ENCODE measurements at regions not wholly inside any gene's neighbourhood (a gene's known extent, or its start where the extent isn't known, plus 50 kb on each side); places are given as distances from the start of the nearest gene placed in this dataset.

DNA sequence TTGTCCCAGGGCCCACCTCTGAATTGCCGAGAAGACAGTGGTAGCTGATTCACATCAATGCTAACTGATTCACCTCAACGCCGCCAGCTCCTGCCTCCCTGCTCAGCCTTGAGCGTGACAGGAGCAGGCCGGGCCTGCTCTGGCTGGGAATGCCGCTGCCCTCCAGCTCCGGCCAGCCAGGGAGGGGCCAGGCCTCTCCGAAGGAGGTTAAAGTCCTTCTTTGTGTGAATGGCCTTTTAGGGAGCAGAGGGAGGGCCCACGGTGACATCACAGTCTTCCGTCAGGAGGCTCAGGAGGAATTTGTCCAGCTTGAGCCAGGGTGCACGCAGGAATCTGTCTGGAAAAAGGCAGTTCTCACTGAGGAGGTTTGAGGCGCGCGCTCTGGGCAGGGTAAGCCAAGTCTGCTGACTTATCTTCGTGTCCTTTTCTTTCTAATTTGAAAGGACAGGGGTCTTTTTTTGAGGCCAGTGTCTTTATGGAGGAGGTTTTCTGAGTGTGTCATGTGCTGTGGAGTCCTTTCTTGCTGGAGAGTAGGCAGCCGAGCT lies 82.7 kb downstream of the C9orf152 start (continued):
- TF ChIP-seq POLR2A (IDR thresholded peaks at IDR 0.05; ENCODE audit: low read depth, low read length) (peak; percentile 89), BHLHE40 (IDR thresholded peaks at IDR 0.05; ENCODE audit: low read depth, low read length) (peak; percentile 66)

DNA sequence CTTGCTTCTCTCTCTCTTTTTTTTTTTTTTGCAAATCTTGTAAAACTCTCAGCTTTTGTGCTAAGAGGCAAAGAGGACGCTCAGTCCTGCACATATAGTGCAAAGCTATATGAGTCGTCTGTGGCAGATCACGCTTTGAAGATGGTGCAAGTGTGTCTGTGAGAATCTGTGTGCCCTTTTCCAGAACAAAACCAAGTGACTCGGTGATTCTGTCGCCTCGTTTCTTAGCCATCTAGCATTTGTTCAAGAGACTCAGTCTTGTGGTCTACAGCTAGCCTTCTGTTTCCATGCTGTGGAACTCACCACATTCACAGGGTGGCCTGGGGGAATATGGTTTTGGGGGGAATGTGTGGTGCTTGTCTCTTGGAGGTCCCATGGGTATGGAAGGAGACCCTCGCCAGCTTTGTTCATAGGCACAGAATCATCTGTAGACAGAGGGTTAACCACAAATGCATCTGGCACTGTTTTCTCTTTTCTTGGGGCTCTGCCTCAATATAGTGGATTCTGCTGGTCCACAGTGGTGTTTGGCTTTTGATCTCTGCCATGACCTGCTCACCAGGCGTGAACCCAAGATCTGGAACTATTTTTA lies 82.1 kb downstream of the C9orf152 start:
- H4K91ac ChIP-seq (ENCODE audit: insufficient read depth, low read depth, low read length), result peak overlapping the region; percentile 69
- intact Hi-C loops (cut with micrococcal nuclease) (no loop called here), in situ Hi-C loops (cut with MboI; ENCODE audit: low sequenced_read_pairs) (no loop called here), dilution Hi-C loops (cut with HindIII; ENCODE audit: low sequenced_read_pairs, unreplicated experiment) (no loop called here)
- DNase-seq (peak; percentile 41), ATAC-seq (ENCODE audit: low read depth) (no peak)
- H3K79me1 ChIP-seq (ENCODE audit: low read depth in 1 of 2, low read length in 2 of 2), result peaks cover 32 to 94% of the 10 kb centered on the region in 2 experiments
- peak overlapping the region; percentile 97 for H3K27ac ChIP-seq (ENCODE audit: insufficient read depth, low read length)
- peak overlapping the region; percentile 74 for H2AK9ac ChIP-seq (replicated peaks; ENCODE audit: low read depth, low read length, poor library complexity)
- peak overlapping the region; percentile 77 for H2BK5ac ChIP-seq (ENCODE audit: low read depth, low read length, poor library complexity, severe bottlenecking)
- H3K56ac ChIP-seq (ENCODE audit: extremely low read depth, insufficient read depth, low read length), result peak overlapping the region; percentile 77
- H3K4ac ChIP-seq (ENCODE audit: low read depth, low read length), result peak overlapping the region; percentile 82
- H3K36me3 ChIP-seq (ENCODE audit: control insufficient read depth, insufficient read depth, low read length), result peaks cover 3% of the 10 kb centered on the region; the same call in 1 of the 2 replicates
- H3K9ac ChIP-seq (ENCODE audit: low read depth, low read length), result peak overlapping the region; percentile 87
- H3K9me3 ChIP-seq (ENCODE audit: control insufficient read depth, insufficient read depth, low read length), result no peaks in the 10 kb centered on the region
- H3K4me2 ChIP-seq (ENCODE audit: low read depth, low read length), result peak overlapping the region; percentile 79
- CTCF ChIA-PET, result interaction anchor here (0.6 kb wide), 2 partner anchors 873 to 909 kb away, joined by 3 read pairs; no protein-coding TSS in a partner anchor
- peak overlapping the region; percentile 69 for H2BK120ac ChIP-seq (ENCODE audit: low read depth, low read length)
- H2BK15ac ChIP-seq (ENCODE audit: low read depth, low read length), result peak overlapping the region; percentile 92
- H3K18ac ChIP-seq (ENCODE audit: low read depth, low read length), result peak overlapping the region; percentile 89
- peaks cover 65% of the 10 kb centered on the region for H3K9me1 ChIP-seq (ENCODE audit: insufficient read depth, low read length)
- BruUV-seq (replicated peaks), result TSS peak; percentile 32
- peak overlapping the region; percentile 19 for H4K5ac ChIP-seq (ENCODE audit: low read depth, low read length)
- no peaks in the 10 kb centered on the region for H3K27me3 ChIP-seq (ENCODE audit: control insufficient read depth, insufficient read depth, low read length)
- peak overlapping the region; percentile 24 for H3K4me3 ChIP-seq (ENCODE audit: insufficient read depth, low read depth, low read length)
- peak overlapping the region; percentile 88 for H2AK5ac ChIP-seq (ENCODE audit: low read depth, low read length)
- H2BK20ac ChIP-seq (ENCODE audit: low read depth, low read length), result peak overlapping the region; percentile 28; the same call in 1 of the 2 replicates
- H3K4me1 ChIP-seq (ENCODE audit: control insufficient read depth, insufficient read depth, low read length), result peaks cover 55% of the 10 kb centered on the region
- peak overlapping the region; percentile 92 for H3K14ac ChIP-seq (replicated peaks; ENCODE audit: low read depth, low read length)
- POLR2A ChIA-PET (ENCODE audit: unreplicated experiment), result interaction anchor here (0.6 to 0.9 kb wide), 5 partner anchors 9 to 218 kb away, joined by 3 to 8 read pairs (median 5); no protein-coding TSS in a partner anchor
- peaks cover 97% of the 10 kb centered on the region for H4K20me1 ChIP-seq (ENCODE audit: insufficient read depth, low read length)
- no peak overlapping the region for H2AFZ ChIP-seq (replicated peaks; ENCODE audit: low read length, poor library complexity)
- peak overlapping the region; percentile 68 to 83 for H4K8ac ChIP-seq (ENCODE audit: low read depth in 2 of 2, low read length in 2 of 2)
- no CpG with 5 or more reads among the region's 8 CpGs for WGBS, 2 experiments (ENCODE audit: extremely low coverage in 2 of 2, insufficient read length in 1 of 2)
- peak overlapping the region; percentile 92 for H3K23ac ChIP-seq (ENCODE audit: low read depth, low read length)
- TF ChIP-seq, protein P1, sequence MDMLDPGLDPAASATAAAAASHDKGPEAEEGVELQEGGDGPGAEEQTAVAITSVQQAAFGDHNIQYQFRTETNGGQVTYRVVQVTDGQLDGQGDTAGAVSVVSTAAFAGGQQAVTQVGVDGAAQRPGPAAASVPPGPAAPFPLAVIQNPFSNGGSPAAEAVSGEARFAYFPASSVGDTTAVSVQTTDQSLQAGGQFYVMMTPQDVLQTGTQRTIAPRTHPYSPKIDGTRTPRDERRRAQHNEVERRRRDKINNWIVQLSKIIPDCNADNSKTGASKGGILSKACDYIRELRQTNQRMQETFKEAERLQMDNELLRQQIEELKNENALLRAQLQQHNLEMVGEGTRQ (IDR thresholded peaks at IDR 0.05; ENCODE audit: low read depth, low read length), result no peak
- TF ChIP-seq CHD1 (IDR thresholded peaks at IDR 0.05; ENCODE audit: low read depth, low read length) (no peak), MAFK (IDR thresholded peaks at IDR 0.05; ENCODE audit: low read depth, low read length) (no peak), CEBPB (IDR thresholded peaks at IDR 0.05; ENCODE audit: low read depth, low read length) (no peak), POLR2A (IDR thresholded peaks at IDR 0.05; ENCODE audit: low read depth, low read length) (no peak), FOS (IDR thresholded peaks at IDR 0.05; ENCODE audit: low read depth, low read length) (no peak), MAZ (IDR thresholded peaks at IDR 0.05; ENCODE audit: borderline replicate concordance, low read depth, low read length) (no peak), RFX5 (IDR thresholded peaks at IDR 0.05; ENCODE audit: low read depth, low read length) (no peak), RCOR1 (IDR thresholded peaks at IDR 0.05; ENCODE audit: insufficient replicate concordance, low read length) (no peak), NFE2L2 (IDR thresholded peaks at IDR 0.05; ENCODE audit: low read depth, low read length) (no peak), MXI1 (IDR thresholded peaks at IDR 0.05; ENCODE audit: borderline replicate concordance, low read depth, low read length) (no peak)
- TF ChIP-seq, protein P2, sequence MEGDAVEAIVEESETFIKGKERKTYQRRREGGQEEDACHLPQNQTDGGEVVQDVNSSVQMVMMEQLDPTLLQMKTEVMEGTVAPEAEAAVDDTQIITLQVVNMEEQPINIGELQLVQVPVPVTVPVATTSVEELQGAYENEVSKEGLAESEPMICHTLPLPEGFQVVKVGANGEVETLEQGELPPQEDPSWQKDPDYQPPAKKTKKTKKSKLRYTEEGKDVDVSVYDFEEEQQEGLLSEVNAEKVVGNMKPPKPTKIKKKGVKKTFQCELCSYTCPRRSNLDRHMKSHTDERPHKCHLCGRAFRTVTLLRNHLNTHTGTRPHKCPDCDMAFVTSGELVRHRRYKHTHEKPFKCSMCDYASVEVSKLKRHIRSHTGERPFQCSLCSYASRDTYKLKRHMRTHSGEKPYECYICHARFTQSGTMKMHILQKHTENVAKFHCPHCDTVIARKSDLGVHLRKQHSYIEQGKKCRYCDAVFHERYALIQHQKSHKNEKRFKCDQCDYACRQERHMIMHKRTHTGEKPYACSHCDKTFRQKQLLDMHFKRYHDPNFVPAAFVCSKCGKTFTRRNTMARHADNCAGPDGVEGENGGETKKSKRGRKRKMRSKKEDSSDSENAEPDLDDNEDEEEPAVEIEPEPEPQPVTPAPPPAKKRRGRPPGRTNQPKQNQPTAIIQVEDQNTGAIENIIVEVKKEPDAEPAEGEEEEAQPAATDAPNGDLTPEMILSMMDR (conservative IDR thresholded peaks at IDR 0.05; ENCODE audit: low read depth, low read length), result no peak

Measured in IMR-90 (cell line).